ENCODE measurements at regions not wholly inside any gene's neighbourhood (a gene's known extent, or its start where the extent isn't known, plus 50 kb on each side); places are given as distances from the start of the nearest gene placed in this dataset.

DNA sequence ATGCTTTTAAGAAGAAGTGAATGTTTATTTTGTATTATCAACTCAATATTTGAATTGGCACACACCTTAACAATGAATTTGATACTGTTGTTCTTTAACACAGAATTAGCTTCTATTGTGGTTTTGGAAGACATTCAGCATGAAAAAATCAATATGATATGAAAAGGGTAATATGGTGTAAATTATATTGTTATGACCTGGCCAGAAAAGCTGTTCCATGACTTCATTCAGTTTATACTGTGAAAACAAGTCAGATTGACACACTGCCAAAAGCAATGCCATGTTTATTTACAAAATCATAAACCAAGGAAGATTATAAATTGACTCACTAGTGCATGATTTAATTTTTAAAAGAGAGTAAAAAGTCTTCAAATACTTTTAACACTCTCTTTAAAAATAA is 851.4 kb upstream of the SEL1L start:
- TF ChIP-seq CTCF (IDR thresholded peaks at IDR 0.05): no peak
- TF ChIP-seq EP300 (IDR thresholded peaks at IDR 0.05): no peak
- TF ChIP-seq POLR2A (IDR thresholded peaks at IDR 0.05): no peak

All from ovary (tissue), 3 donors.